ENCODE measurements at regions not wholly inside any gene's neighbourhood (a gene's known extent, or its start where the extent isn't known, plus 50 kb on each side); places are given as distances from the start of the nearest gene placed in this dataset.

- TF ChIP-seq CTCF (IDR thresholded peaks at IDR 0.05) = no peak
- no peak for TF ChIP-seq POLR2AphosphoS5 (IDR thresholded peaks at IDR 0.05)
These were observed 198.6 kb upstream of the CAMK1G start for GRCh38 chr1:209384710-209385550.
